ENCODE measurements at regions not wholly inside any gene's neighbourhood (a gene's known extent, or its start where the extent isn't known, plus 50 kb on each side); places are given as distances from the start of the nearest gene placed in this dataset.
"Not testable (repeated sequence)": the region's sequence is repeated elsewhere in the genome, so short reads cannot be mapped to it uniquely, and the experiment has no call there.

DNA sequence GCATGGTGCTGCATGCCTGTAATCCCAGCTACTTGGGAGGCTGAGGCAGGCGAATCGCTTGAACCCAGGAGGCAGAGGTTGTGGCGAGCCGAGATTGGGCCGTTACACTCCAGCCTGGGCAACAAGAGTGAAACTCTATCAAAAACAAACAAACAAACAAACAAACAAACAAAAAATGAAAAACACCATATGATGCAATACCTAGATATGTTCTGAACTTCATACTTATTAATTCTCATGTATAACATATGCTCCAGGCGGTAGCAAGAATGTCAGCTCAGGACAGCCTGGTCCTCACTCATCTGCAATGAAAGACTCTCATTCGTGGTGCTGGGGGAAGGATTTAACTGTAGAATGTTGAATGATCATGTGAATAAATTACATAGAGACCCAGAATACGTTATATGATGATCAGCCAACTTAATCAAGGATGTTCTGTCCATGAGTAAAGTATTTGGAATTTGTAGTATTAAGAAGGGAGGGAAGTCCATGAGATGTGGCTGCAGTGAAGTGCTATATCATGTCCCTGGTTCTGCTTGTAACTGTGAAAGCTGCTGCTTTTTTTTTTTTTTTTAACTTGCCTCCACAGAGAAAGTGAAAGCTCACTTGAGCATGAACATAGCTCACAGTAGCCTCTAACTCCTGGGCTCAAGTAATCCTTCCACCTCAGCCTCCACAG is 206.8 kb downstream of the UQCRFS1 start:
- DNase-seq: no peak

- no peak for DNase-seq
Observed at GRCh38 chr19:29004796-29005195, 208.2 kb downstream of the UQCRFS1 start.

GRCh38 chr19:29003641-29004409 is 209.1 kb downstream of the UQCRFS1 start:
- DNase-seq: no peak

DNA sequence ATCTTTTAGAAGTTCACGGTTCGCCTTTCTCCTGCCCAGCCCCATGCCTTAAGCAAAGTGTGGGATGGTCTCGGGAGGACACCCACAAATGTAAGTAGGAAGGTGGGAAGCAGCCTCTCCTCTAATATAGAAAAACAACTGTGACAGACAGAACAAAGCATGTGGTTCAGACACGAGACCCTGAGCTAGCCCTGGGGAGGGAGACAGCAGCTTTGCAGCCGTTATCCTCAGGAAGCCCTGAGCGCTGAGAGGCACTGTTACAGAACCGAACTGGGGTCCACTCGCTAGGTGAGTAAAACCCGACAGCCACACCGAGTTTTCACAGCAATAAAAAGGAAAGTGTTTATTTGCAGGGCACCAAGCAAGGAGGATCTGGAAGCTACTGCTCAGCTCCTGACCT is 210.6 kb downstream of the UQCRFS1 start:
- no peak for DNase-seq

GRCh38 chr19:29001597-29002245 is 211.2 kb downstream of the UQCRFS1 start:
- no peak for DNase-seq

GRCh38 chr19:29001141-29001581 is 211.8 kb downstream of the UQCRFS1 start:
- DNase-seq: no peak

- no peak for DNase-seq
Observed at GRCh38 chr19:28999724-29000433, 213.1 kb downstream of the UQCRFS1 start.

DNA sequence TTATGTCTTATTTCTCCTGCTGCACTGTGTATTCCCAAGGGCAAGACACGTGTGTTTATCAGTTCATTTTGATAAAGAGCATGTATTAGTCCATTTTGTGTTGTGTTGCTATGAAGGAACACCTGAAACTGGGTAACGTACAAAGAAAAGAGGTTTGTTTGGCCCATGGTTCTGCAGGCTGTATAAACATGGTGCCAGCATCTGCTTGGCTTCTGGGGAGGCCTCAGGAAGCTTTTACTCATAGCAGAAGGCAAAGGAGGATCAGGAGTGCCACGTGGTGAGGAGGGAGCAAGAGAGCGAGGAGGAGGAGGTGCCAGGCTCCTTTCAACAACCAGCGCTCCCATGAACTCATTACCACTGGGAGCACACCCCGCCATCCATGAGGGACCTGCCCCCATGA is 214.0 kb downstream of the UQCRFS1 start:
- no peak for DNase-seq

- DNase-seq: not testable (repeated sequence)
Observed at GRCh38 chr19:28997866-28998265, 215.1 kb downstream of the UQCRFS1 start.

DNA sequence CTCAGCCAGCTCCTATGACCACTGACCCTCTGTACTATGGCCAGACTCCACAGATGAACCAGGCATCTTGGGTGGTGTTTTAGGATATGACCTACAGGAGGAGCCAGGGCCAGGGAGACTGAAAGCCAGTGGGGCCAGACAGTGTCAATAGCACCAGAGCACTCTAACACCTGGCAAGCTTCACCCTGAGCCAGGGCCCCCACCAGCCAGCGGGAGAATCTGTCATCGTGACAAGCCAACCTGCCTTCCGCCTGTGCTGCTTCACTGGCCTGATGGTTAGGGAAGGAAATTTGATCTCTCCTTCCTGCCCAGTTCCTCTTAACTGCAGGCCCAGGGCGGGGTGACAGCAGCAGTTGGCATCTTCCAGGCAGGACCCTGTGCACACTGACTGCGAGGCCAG is 222.4 kb downstream of the UQCRFS1 start:
- DNase-seq: no peak

DNA sequence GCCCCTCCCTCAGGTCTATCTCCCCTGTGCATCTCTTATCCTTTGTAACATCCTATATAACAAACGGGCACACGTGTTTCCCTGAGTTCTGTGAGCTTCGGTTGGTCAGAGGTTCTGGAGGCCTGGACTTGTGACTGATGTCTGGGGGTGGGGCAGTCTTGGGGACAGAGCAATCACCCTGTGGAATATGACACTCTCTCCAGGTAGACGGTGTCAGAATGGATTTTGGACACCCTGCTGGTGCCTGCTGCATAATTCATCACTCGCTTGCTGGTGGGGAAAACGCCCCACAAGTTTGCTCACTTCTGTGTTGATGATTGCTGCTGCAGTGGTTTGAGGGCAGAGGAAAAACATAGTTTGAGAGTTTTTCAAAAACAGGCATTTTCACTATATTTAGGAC is 223.2 kb downstream of the UQCRFS1 start:
- DNase-seq: no peak

- DNase-seq: no peak
Observed at GRCh38 chr19:28988066-28988465, 224.9 kb downstream of the UQCRFS1 start.

GRCh38 chr19:28987177-28987576 is 225.8 kb downstream of the UQCRFS1 start:
- DNase-seq: no peak

- DNase-seq: no peak
Observed at GRCh38 chr19:28985201-28985600, 227.8 kb downstream of the UQCRFS1 start.

DNA sequence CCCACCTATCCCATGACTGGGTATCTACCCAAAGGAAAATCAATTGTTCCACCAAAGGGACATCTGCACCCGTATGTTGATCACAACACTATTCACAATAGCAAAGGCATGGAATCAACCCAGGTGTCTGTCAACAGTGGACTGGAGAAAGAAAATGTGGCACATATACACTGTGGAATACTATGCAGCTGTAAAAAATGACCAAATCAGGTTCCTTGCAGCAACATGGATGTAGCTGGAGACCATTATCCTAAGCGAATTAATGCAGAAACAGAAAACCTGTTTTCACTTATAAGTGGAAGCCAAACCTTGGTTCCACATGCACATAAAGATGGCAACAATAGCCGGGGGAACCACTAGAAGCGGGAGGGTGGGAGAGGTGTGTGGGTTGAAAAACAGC is 228.6 kb downstream of the UQCRFS1 start:
- DNase-seq: no peak

GRCh38 chr19:28983430-28983829 is 229.5 kb downstream of the UQCRFS1 start:
- no peak for DNase-seq

DNA sequence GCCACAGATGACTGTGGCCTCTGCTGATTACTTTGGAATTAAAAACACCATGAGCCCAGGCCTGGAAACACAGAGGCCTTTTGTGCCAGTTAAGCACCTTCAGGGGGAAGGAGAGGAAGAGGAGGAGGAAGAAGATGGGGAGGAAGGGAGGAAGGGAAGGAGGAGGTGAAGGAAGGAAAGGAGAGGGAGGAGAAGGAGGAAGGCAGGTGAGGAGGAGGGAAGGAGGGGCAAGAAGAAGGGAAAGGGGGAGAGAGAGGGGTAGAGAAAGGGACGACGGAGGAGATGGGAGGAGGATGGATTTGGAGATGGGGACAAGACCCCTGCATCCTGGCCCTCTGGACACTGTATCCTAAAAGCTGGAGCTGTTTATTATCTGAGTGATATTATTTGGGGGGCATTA is 231.0 kb downstream of the UQCRFS1 start:
- no peak for DNase-seq

DNA sequence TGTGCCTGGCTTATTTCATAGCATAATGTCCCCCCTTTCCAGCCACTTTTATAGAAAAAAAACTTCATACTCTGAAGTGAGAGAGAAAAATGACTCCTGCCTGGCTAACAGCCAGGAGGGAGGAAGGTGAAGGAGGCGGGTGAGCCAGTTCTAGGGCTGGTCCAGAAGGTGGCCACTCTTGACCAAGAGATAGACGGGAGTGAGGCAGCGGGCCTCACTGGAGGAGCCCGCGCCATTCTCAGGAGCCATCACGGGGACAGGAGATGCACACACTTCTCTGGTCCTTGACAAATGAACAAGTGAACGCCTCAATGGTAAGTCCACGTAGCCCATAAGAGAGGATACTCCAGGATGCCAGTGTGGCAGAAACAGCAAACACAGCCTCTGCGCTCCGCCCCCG is 231.4 kb downstream of the UQCRFS1 start:
- DNase-seq: no peak

GRCh38 chr19:28980236-28980868 is 232.6 kb downstream of the UQCRFS1 start:
- no peak for DNase-seq

GRCh38 chr19:28977826-28978225 is 235.1 kb downstream of the UQCRFS1 start:
- DNase-seq: no peak

- no peak for DNase-seq
Observed at GRCh38 chr19:28972058-28972852, 240.7 kb downstream of the UQCRFS1 start.

- no peak for DNase-seq
Observed at GRCh38 chr19:28971513-28971912, 241.4 kb downstream of the UQCRFS1 start.

Measured in activated CD8-positive, alpha-beta memory T cell treated with anti-CD3 and anti-CD28 coated beads, Interleukin-2, amount 50 U/mL, for 48 hours (primary cell).